HUES48 (cell line): ENCODE measurements at regions not wholly inside any gene's neighbourhood (a gene's known extent, or its start where the extent isn't known, plus 50 kb on each side); places are given as distances from the start of the nearest gene placed in this dataset.

Source experiments
- H3K27ac ChIP-seq: one replicate; pipeline ENCODE4 v1.7.0; 2013; ENCODE audit warnings: low read depth, low read length, inconsistent platforms
- H3K27me3 ChIP-seq: 2 replicates; pipeline ENCODE4 v1.6.1; 2013; ENCODE audit warnings: mild to moderate bottlenecking, low read length; ENCODE audit not compliant: control insufficient read depth, insufficient read depth
- H3K36me3 ChIP-seq: 2 replicates; pipeline ENCODE4 v1.6.1; 2013; ENCODE audit warnings: low read length; ENCODE audit not compliant: control insufficient read depth, insufficient read depth
- H3K4me1 ChIP-seq: 2 replicates; pipeline ENCODE4 v1.6.1; 2013; ENCODE audit warnings: mild to moderate bottlenecking, low read length; ENCODE audit not compliant: control insufficient read depth, insufficient read depth
- H3K4me3 ChIP-seq: 2 replicates; pipeline ENCODE4 v1.5.1; 2013; ENCODE audit warnings: mild to moderate bottlenecking, low read depth, low read length
- H3K9ac ChIP-seq: 2 replicates; pipeline ENCODE4 v1.6.1; 2013; ENCODE audit warnings: mild to moderate bottlenecking, low read depth, low read length, moderate library complexity
- H3K9me3 ChIP-seq: 2 replicates; pipeline ENCODE4 v1.6.1; 2013; ENCODE audit warnings: low read length; ENCODE audit not compliant: control insufficient read depth, insufficient read depth

GRCh38 chr16:35706901-35707300 is 2247.5 kb downstream of the TP53TG3F start:
- no peaks in the 10 kb centered on the region for H3K4me1 ChIP-seq
- peaks cover 98% of the 10 kb centered on the region for H3K9me3 ChIP-seq
- H3K4me3 ChIP-seq: no peak overlapping the region
- H3K27ac ChIP-seq: no peak overlapping the region
- no peak overlapping the region for H3K9ac ChIP-seq
- no peaks in the 10 kb centered on the region for H3K36me3 ChIP-seq
- H3K27me3 ChIP-seq: no peaks in the 10 kb centered on the region

- Histone ChIP-seq H3K27ac (no peak overlapping the region), H3K27me3 (no peaks in the 10 kb centered on the region), H3K36me3 (no peaks in the 10 kb centered on the region), H3K9ac (no peak overlapping the region), H3K4me1 (no peaks in the 10 kb centered on the region), H3K9me3 (peaks cover 83% of the 10 kb centered on the region), H3K4me3 (no peak overlapping the region)
Observed at GRCh38 chr16:35711435-35711834, 2252.0 kb downstream of the TP53TG3F start.

- Histone ChIP-seq H3K4me3 (no peak overlapping the region), H3K27ac (no peak overlapping the region), H3K4me1 (no peaks in the 10 kb centered on the region), H3K27me3 (no peaks in the 10 kb centered on the region), H3K9ac (no peak overlapping the region), H3K9me3 (peaks cover 78% of the 10 kb centered on the region), H3K36me3 (no peaks in the 10 kb centered on the region)
Observed at GRCh38 chr16:35711958-35712357, 2252.5 kb downstream of the TP53TG3F start.

GRCh38 chr16:35713762-35714650 is 2254.6 kb downstream of the TP53TG3F start:
- H3K27ac ChIP-seq: no peak overlapping the region
- H3K36me3 ChIP-seq: no peaks in the 10 kb centered on the region
- no peaks in the 10 kb centered on the region for H3K27me3 ChIP-seq
- H3K4me3 ChIP-seq: no peak overlapping the region
- no peak overlapping the region for H3K9ac ChIP-seq
- peaks cover 66% of the 10 kb centered on the region for H3K9me3 ChIP-seq
- no peaks in the 10 kb centered on the region for H3K4me1 ChIP-seq

GRCh38 chr16:35714665-35715064 is 2255.3 kb downstream of the TP53TG3F start:
- Histone ChIP-seq H3K27me3 (no peaks in the 10 kb centered on the region), H3K9me3 (peaks cover 63% of the 10 kb centered on the region), H3K4me3 (no peak overlapping the region), H3K27ac (no peak overlapping the region), H3K36me3 (no peaks in the 10 kb centered on the region), H3K9ac (no peak overlapping the region), H3K4me1 (no peaks in the 10 kb centered on the region)

GRCh38 chr16:35724551-35724950 is 2265.1 kb downstream of the TP53TG3F start:
- Histone ChIP-seq H3K4me1 (no peaks in the 10 kb centered on the region), H3K36me3 (no peaks in the 10 kb centered on the region), H3K27me3 (no peaks in the 10 kb centered on the region), H3K27ac (no peak overlapping the region), H3K9ac (no peak overlapping the region), H3K9me3 (peaks cover 86% of the 10 kb centered on the region), H3K4me3 (no peak overlapping the region)

GRCh38 chr16:35725949-35726348 is 2266.5 kb downstream of the TP53TG3F start:
- Histone ChIP-seq H3K4me3 (no peak overlapping the region), H3K27ac (no peak overlapping the region), H3K9ac (no peak overlapping the region), H3K36me3 (no peaks in the 10 kb centered on the region), H3K4me1 (no peaks in the 10 kb centered on the region), H3K27me3 (no peaks in the 10 kb centered on the region), H3K9me3 (peaks cover 98% of the 10 kb centered on the region)

- peaks cover 95% of the 10 kb centered on the region for H3K9me3 ChIP-seq
- H3K9ac ChIP-seq: no peak overlapping the region
- H3K36me3 ChIP-seq: no peaks in the 10 kb centered on the region
- no peak overlapping the region for H3K27ac ChIP-seq
- H3K27me3 ChIP-seq: no peaks in the 10 kb centered on the region
- no peaks in the 10 kb centered on the region for H3K4me1 ChIP-seq
- H3K4me3 ChIP-seq: no peak overlapping the region
Observed at GRCh38 chr16:35730251-35730650, 2270.8 kb downstream of the TP53TG3F start.

- H3K9ac ChIP-seq: no peak overlapping the region
- H3K9me3 ChIP-seq: peaks cover 94% of the 10 kb centered on the region
- no peaks in the 10 kb centered on the region for H3K27me3 ChIP-seq
- no peaks in the 10 kb centered on the region for H3K4me1 ChIP-seq
- H3K27ac ChIP-seq: no peak overlapping the region
- H3K36me3 ChIP-seq: no peaks in the 10 kb centered on the region
- no peak overlapping the region for H3K4me3 ChIP-seq
Observed at GRCh38 chr16:35731341-35732040, 2272.1 kb downstream of the TP53TG3F start.

GRCh38 chr16:35732046-35732810 is 2272.8 kb downstream of the TP53TG3F start:
- H3K9ac ChIP-seq: no peak overlapping the region
- no peaks in the 10 kb centered on the region for H3K36me3 ChIP-seq
- H3K27me3 ChIP-seq: no peaks in the 10 kb centered on the region
- H3K27ac ChIP-seq: no peak overlapping the region
- peaks cover 93% of the 10 kb centered on the region for H3K9me3 ChIP-seq
- H3K4me1 ChIP-seq: no peaks in the 10 kb centered on the region
- no peak overlapping the region for H3K4me3 ChIP-seq
